Cardiac fibroblast (primary cell): ENCODE measurements at regions not wholly inside any gene's neighbourhood (a gene's known extent, or its start where the extent isn't known, plus 50 kb on each side); places are given as distances from the start of the nearest gene placed in this dataset.

Experiments used
- DNase-seq, 2 donors: peaks; one replicate each; pipeline versions ENCODE4 v3.0.0 to v3.0.0-alpha.2; 2010; ENCODE audit warnings: low read depth in 2 of 2
- H3K4me3 ChIP-seq, 2 donors: replicated peaks in 1 of 2; 1 replicate in 1 of 2; 2 replicates in 1 of 2; pipeline ENCODE4 v1.5.1; 2011; ENCODE audit warnings: low read depth in 2 of 2, low read length in 2 of 2, mild to moderate bottlenecking in 2 of 2, moderate library complexity in 1 of 2
- TF ChIP-seq, protein P1 (sequence below): IDR thresholded peaks from one replicate; pipeline ENCODE4 v1.5.1; 2011; ENCODE audit warnings: low read depth, mild to moderate bottlenecking, low read length, inconsistent platforms

GRCh38 chr10:78255214-78255613 is 221.6 kb downstream of the RPS24 start:
- no peak overlapping the region for H3K4me3 ChIP-seq
- DNase-seq, result peak in 1 of 2 donors; percentile 35
- TF ChIP-seq, protein P1, sequence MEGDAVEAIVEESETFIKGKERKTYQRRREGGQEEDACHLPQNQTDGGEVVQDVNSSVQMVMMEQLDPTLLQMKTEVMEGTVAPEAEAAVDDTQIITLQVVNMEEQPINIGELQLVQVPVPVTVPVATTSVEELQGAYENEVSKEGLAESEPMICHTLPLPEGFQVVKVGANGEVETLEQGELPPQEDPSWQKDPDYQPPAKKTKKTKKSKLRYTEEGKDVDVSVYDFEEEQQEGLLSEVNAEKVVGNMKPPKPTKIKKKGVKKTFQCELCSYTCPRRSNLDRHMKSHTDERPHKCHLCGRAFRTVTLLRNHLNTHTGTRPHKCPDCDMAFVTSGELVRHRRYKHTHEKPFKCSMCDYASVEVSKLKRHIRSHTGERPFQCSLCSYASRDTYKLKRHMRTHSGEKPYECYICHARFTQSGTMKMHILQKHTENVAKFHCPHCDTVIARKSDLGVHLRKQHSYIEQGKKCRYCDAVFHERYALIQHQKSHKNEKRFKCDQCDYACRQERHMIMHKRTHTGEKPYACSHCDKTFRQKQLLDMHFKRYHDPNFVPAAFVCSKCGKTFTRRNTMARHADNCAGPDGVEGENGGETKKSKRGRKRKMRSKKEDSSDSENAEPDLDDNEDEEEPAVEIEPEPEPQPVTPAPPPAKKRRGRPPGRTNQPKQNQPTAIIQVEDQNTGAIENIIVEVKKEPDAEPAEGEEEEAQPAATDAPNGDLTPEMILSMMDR, result no peak

DNA sequence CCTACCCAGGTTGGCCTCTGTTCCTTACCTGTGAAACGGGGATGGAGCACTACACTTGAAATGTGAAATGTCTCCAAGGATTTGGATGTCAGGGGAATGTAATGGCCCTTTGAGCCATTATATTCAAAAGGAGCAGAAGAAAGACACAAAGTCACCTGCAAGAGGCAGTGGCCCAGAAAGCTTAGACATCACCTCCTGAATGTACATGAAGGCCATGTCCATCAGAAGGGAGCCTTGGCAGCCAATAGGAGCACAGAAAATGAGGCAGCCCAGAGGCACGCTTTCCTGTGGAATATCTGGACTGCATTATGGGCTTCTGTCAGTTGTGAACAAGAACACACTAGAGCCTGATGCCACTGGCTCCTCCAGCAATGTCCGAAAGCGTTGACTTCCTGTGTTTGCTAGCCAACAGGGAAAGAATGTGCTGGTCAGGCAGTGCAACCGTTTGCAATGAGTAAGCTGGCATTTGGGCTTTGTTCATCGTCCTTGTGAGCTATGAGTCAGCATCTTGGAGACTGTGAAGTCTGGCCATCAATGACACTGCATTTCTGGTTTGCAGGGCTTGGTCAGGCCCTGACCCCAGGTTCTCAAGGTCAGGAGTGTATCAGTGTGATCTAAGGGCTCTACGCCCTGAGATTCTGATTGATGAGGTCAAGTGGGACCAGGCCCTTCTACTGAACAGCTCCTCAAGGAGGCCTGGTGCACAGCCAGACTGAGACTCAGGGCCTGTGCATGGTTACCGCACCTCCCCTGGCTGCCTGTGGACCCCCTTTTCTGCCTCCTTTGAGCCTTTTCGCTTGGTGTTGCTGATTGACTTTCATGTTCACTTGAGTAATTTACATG is 222.4 kb downstream of the RPS24 start:
- TF ChIP-seq, protein P1, result no peak
- DNase-seq, result peak; percentile 96 to 99
- H3K4me3 ChIP-seq, result no peak overlapping the region

DNA sequence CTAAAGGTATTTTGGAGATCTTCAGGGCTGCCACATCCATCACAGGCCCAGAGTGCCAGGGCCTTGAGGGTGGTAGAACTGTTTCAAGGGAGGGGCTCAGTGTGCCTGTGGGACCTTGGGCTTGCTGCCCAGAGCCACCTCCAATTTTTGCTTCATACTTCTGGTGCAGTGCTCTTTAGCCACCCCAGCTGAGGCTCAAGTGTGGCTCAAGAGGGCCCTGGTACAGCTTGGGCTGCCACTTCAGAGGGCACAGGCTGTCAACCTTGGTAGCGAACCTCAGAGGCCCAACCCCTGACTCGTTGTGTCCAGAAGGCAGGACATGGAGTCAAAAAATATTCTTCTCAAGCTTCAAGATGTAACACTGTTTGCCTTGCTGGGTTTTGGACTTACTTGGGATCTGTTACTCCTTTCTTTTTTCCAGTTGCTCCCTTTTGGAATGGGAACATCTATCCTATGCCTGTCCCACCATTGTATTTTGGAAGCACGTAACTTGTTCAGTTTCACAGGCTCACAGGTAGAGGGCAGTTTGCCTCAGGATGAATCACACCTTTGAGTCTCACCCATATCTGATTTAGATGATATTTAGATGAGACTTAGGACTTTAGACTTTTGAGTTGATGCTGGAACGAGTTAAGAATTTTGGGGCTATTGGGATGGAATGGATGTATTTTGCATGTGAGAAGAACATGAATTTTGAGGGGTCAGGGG is 224.8 kb downstream of the RPS24 start:
- no peak for DNase-seq
- H3K4me3 ChIP-seq, result no peak overlapping the region
- TF ChIP-seq, protein P1, result no peak

- TF ChIP-seq, protein P1, result no peak
- no peak for DNase-seq
- no peak overlapping the region for H3K4me3 ChIP-seq
Observed at GRCh38 chr10:78259391-78259790, 225.7 kb downstream of the RPS24 start.

- TF ChIP-seq, protein P1, result no peak
- peak in 1 of 2 donors; percentile 49 for DNase-seq
- no peak overlapping the region for H3K4me3 ChIP-seq
Observed at GRCh38 chr10:78260141-78260540, 226.5 kb downstream of the RPS24 start.

DNA sequence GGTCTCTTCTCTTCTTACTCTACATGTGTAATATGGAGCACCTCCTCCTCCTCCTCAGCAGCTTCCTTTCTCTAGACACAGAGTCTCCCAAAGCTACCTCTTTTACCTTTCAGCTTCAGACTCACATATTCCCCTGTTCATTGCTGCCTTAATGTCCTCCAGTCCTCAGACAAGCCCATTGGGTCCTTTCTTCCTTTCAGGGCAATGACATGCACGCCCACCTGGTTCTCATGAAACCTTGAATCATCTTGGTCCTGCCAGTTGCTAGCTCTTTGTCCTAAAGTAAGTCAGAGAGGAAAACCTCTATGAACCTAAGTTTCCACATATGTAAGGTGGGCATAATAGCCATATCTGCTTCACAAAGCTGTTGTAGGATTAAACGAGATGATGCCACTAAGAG is 227.0 kb downstream of the RPS24 start:
- H3K4me3 ChIP-seq, result no peak overlapping the region
- DNase-seq, result no peak
- TF ChIP-seq, protein P1, result no peak
